NAMALWA (cell line): ENCODE measurements at regions not wholly inside any gene's neighbourhood (a gene's known extent, or its start where the extent isn't known, plus 50 kb on each side); places are given as distances from the start of the nearest gene placed in this dataset.
"Not testable (repeated sequence)": the region's sequence is repeated elsewhere in the genome, so short reads cannot be mapped to it uniquely, and the experiment has no call there.

Source experiments
- DNase-seq: peaks from one replicate; pipeline ENCODE4 v3.0.0-alpha.2; 2015; ENCODE audit warnings: low spot score

GRCh38 chr13:99777873-99778272 is 193.7 kb downstream of the ZIC5 start:
- DNase-seq, result no peak

- DNase-seq, result no peak
These were observed 196.9 kb downstream of the ZIC5 start for GRCh38 chr13:99774644-99775043.

- DNase-seq, result no peak
These were observed 202.6 kb downstream of the ZIC5 start for GRCh38 chr13:99768986-99769385.

- DNase-seq, result no peak
These were observed 204.9 kb downstream of the ZIC5 start for GRCh38 chr13:99766641-99767045.

GRCh38 chr13:99765869-99766268 is 205.7 kb downstream of the ZIC5 start:
- no peak for DNase-seq

GRCh38 chr13:99760456-99760855 is 211.1 kb downstream of the ZIC5 start:
- no peak for DNase-seq

- DNase-seq, result no peak
These were observed 212.4 kb downstream of the ZIC5 start for GRCh38 chr13:99759163-99759552.

- DNase-seq, result no peak
These were observed 213.0 kb downstream of the ZIC5 start for GRCh38 chr13:99758460-99759162.

GRCh38 chr13:99757756-99758459 is 213.7 kb downstream of the ZIC5 start:
- no peak for DNase-seq

- DNase-seq, result no peak
These were observed 215.3 kb downstream of the ZIC5 start for GRCh38 chr13:99756281-99756680.

GRCh38 chr13:99754750-99755149 is 216.8 kb downstream of the ZIC5 start:
- not testable (repeated sequence) for DNase-seq

GRCh38 chr13:99752373-99752772 is 219.2 kb downstream of the ZIC5 start:
- DNase-seq, result no peak

GRCh38 chr13:99751517-99752199 is 219.9 kb downstream of the ZIC5 start:
- no peak for DNase-seq

GRCh38 chr13:99750951-99751350 is 220.6 kb downstream of the ZIC5 start:
- DNase-seq, result no peak

GRCh38 chr13:99749271-99750019 is 222.1 kb downstream of the ZIC5 start:
- no peak for DNase-seq

- no peak for DNase-seq
These were observed 224.2 kb downstream of the ZIC5 start for GRCh38 chr13:99747403-99747710.

- no peak for DNase-seq
These were observed 224.7 kb downstream of the ZIC5 start for GRCh38 chr13:99746637-99747402.

GRCh38 chr13:99743094-99743493 is 228.5 kb downstream of the ZIC5 start:
- DNase-seq, result no peak

- DNase-seq, result no peak
These were observed 229.6 kb downstream of the ZIC5 start for GRCh38 chr13:99741960-99742359.

GRCh38 chr13:99740251-99740979 is 231.2 kb downstream of the ZIC5 start:
- DNase-seq, result no peak

GRCh38 chr13:99738626-99739025 is 232.9 kb downstream of the ZIC5 start:
- DNase-seq, result no peak
